DMS 273 (cell line): ENCODE measurements at regions not wholly inside any gene's neighbourhood (a gene's known extent, or its start where the extent isn't known, plus 50 kb on each side); places are given as distances from the start of the nearest gene placed in this dataset.

ENCODE experiments used
- DNase-seq: peaks from one replicate; lab custom pipeline; 2025; ENCODE audit not compliant: unreplicated experiment; lab: John Stamatoyannopoulos, UW

- DNase-seq = no peak
Measured at GRCh38 chr12:59927032-59927431, 331.2 kb downstream of the SLC16A7 start.

- no peak for DNase-seq
Measured at GRCh38 chr12:59928416-59928815, 332.6 kb downstream of the SLC16A7 start.

GRCh38 chr12:59929110-59929509 is 333.3 kb downstream of the SLC16A7 start:
- DNase-seq = no peak

- no peak for DNase-seq
Measured at GRCh38 chr12:59934486-59934885, 338.7 kb downstream of the SLC16A7 start.

GRCh38 chr12:59936534-59936933 is 340.7 kb downstream of the SLC16A7 start:
- no peak for DNase-seq

- no peak for DNase-seq
Measured at GRCh38 chr12:59937148-59937547, 341.3 kb downstream of the SLC16A7 start.

- DNase-seq = no peak
Measured at GRCh38 chr12:59938190-59938962, 342.5 kb downstream of the SLC16A7 start.

GRCh38 chr12:59940631-59941342 is 345.0 kb downstream of the SLC16A7 start:
- DNase-seq = no peak

- DNase-seq = no peak
Measured at GRCh38 chr12:59941461-59941860, 345.6 kb downstream of the SLC16A7 start.

GRCh38 chr12:59944177-59944576 is 348.3 kb downstream of the SLC16A7 start:
- DNase-seq = no peak

GRCh38 chr12:59946635-59947034 is 350.8 kb downstream of the SLC16A7 start:
- DNase-seq = no peak

GRCh38 chr12:59963546-59963945 is 367.7 kb downstream of the SLC16A7 start:
- DNase-seq = no peak

GRCh38 chr12:59972905-59973304 is 377.1 kb downstream of the SLC16A7 start:
- peak; percentile 10 for DNase-seq

GRCh38 chr12:59973515-59973914 is 377.7 kb downstream of the SLC16A7 start:
- DNase-seq = peak; percentile 26

GRCh38 chr12:59977779-59978178 is 381.9 kb downstream of the SLC16A7 start:
- no peak for DNase-seq

- DNase-seq = no peak
Measured at GRCh38 chr12:59980476-59980875, 384.6 kb downstream of the SLC16A7 start.

- DNase-seq = no peak
Measured at GRCh38 chr12:59999291-59999690, 403.5 kb downstream of the SLC16A7 start.

GRCh38 chr12:60010486-60010885 is 414.7 kb downstream of the SLC16A7 start:
- DNase-seq = no peak

GRCh38 chr12:60012659-60013058 is 416.8 kb downstream of the SLC16A7 start:
- no peak for DNase-seq

GRCh38 chr12:60014436-60014835 is 418.6 kb downstream of the SLC16A7 start:
- no peak for DNase-seq

- DNase-seq = no peak
Measured at GRCh38 chr12:60020068-60020467, 424.2 kb downstream of the SLC16A7 start.

- no peak for DNase-seq
Measured at GRCh38 chr12:60021235-60021634, 425.4 kb downstream of the SLC16A7 start.
